Ishikawa (cell line): ENCODE measurements at regions not wholly inside any gene's neighbourhood (a gene's known extent, or its start where the extent isn't known, plus 50 kb on each side); places are given as distances from the start of the nearest gene placed in this dataset.

Experiments used
- CEBPB ChIP-seq: IDR thresholded peaks from 2 replicates; pipeline ENCODE4 v1.6.1; 2012
- CREB1 ChIP-seq: IDR thresholded peaks from 2 replicates; pipeline ENCODE4 v1.6.1; 2012; ENCODE audit warnings: low read depth
- EGR1 ChIP-seq: IDR thresholded peaks from 2 replicates; pipeline ENCODE4 v1.6.1; 2012
- EP300 ChIP-seq: IDR thresholded peaks from 2 replicates; pipeline ENCODE4 v1.6.1; 2012; ENCODE audit warnings: borderline replicate concordance
- FOXM1 ChIP-seq: IDR thresholded peaks from 2 replicates; pipeline ENCODE4 v1.6.1; 2012; ENCODE audit warnings: low read depth, borderline replicate concordance
- MAX ChIP-seq: IDR thresholded peaks from 2 replicates; pipeline ENCODE4 v1.6.1; 2012
- NFIC ChIP-seq: IDR thresholded peaks from 2 replicates; pipeline ENCODE4 v1.6.1; 2012
- RAD21 ChIP-seq: IDR thresholded peaks from 2 replicates; pipeline ENCODE4 v1.6.1; 2012; ENCODE audit warnings: low read depth
- REST ChIP-seq: IDR thresholded peaks from 2 replicates; pipeline ENCODE4 v1.6.1; 2012; ENCODE audit warnings: low read depth, mild to moderate bottlenecking
- TAF1 ChIP-seq: IDR thresholded peaks from 2 replicates; pipeline ENCODE4 v1.6.1; 2012; ENCODE audit warnings: low read depth, mild to moderate bottlenecking
- TCF12 ChIP-seq: IDR thresholded peaks from 2 replicates; pipeline ENCODE4 v1.6.1; 2012; ENCODE audit warnings: low read depth
- TEAD4 ChIP-seq: IDR thresholded peaks from 2 replicates; pipeline ENCODE4 v1.6.1; 2012
- USF1 ChIP-seq: IDR thresholded peaks from 2 replicates; pipeline ENCODE4 v1.6.1; 2012
- YY1 ChIP-seq: IDR thresholded peaks from 2 replicates; pipeline ENCODE4 v1.6.1; 2012; ENCODE audit warnings: low read depth
- ZBTB7A ChIP-seq: IDR thresholded peaks from 2 replicates; pipeline ENCODE4 v1.6.1; 2012; ENCODE audit warnings: low read depth

- TF ChIP-seq MAX, result no peak
- no peak for TF ChIP-seq TAF1
- TF ChIP-seq EP300, result no peak
- TF ChIP-seq ZBTB7A, result no peak
- no peak for TF ChIP-seq CEBPB
- TF ChIP-seq EGR1, result no peak
- TF ChIP-seq RAD21, result no peak
- TF ChIP-seq TEAD4, result no peak
- no peak for TF ChIP-seq USF1
- no peak for TF ChIP-seq REST
- no peak for TF ChIP-seq CREB1
- no peak for TF ChIP-seq FOXM1
- TF ChIP-seq NFIC, result no peak
- TF ChIP-seq TCF12, result no peak
- no peak for TF ChIP-seq YY1
These were observed 63.7 kb upstream of the PIK3R1 start for GRCh38 chr5:68151812-68152211.

- TF ChIP-seq ZBTB7A (no peak), RAD21 (no peak), NFIC (no peak), EGR1 (no peak), TEAD4 (no peak), MAX (no peak), USF1 (no peak), TAF1 (no peak), REST (no peak), CEBPB (no peak), CREB1 (no peak), FOXM1 (no peak), YY1 (no peak), TCF12 (no peak), EP300 (no peak)
These were observed 66.4 kb upstream of the PIK3R1 start for GRCh38 chr5:68149189-68149588.

GRCh38 chr5:68148096-68148495 is 67.5 kb upstream of the PIK3R1 start:
- no peak for TF ChIP-seq MAX
- no peak for TF ChIP-seq TAF1
- no peak for TF ChIP-seq TEAD4
- no peak for TF ChIP-seq EP300
- no peak for TF ChIP-seq CEBPB
- TF ChIP-seq REST, result no peak
- TF ChIP-seq EGR1, result no peak
- no peak for TF ChIP-seq CREB1
- no peak for TF ChIP-seq NFIC
- no peak for TF ChIP-seq TCF12
- TF ChIP-seq ZBTB7A, result no peak
- no peak for TF ChIP-seq FOXM1
- no peak for TF ChIP-seq USF1
- no peak for TF ChIP-seq YY1
- no peak for TF ChIP-seq RAD21

GRCh38 chr5:68147659-68148058 is 67.9 kb upstream of the PIK3R1 start:
- no peak for TF ChIP-seq EP300
